Skeletal muscle tissue (tissue), 3 donors: ENCODE measurements at regions not wholly inside any gene's neighbourhood (a gene's known extent, or its start where the extent isn't known, plus 50 kb on each side); places are given as distances from the start of the nearest gene placed in this dataset.

Source experiments
- H3K27ac ChIP-seq: one replicate; pipeline ENCODE4 v1.7.0; 2013; ENCODE audit warnings: mild to moderate bottlenecking, low read depth, low read length, inconsistent platforms
- H3K27me3 ChIP-seq, 3 donors: one replicate each; pipeline ENCODE4 v1.7.0; 2013; ENCODE audit warnings: low read length in 3 of 3; ENCODE audit not compliant: control insufficient read depth in 3 of 3, insufficient read depth in 3 of 3
- H3K36me3 ChIP-seq, 3 donors: one replicate each; pipeline ENCODE4 v1.7.0; 2013; ENCODE audit warnings: low read length in 3 of 3; ENCODE audit not compliant: control insufficient read depth in 3 of 3, insufficient read depth in 3 of 3
- H3K4me1 ChIP-seq, 3 donors: one replicate each; pipeline ENCODE4 v1.7.0; 2013; ENCODE audit warnings: low read length in 3 of 3, mild to moderate bottlenecking in 3 of 3; ENCODE audit not compliant: control insufficient read depth in 3 of 3, insufficient read depth in 3 of 3
- H3K4me3 ChIP-seq, 3 donors: one replicate each; pipeline ENCODE4 v1.7.0; 2013; ENCODE audit warnings: low read length in 3 of 3
- H3K9ac ChIP-seq, 3 donors: one replicate each; pipeline ENCODE4 v1.7.0; 2013; ENCODE audit warnings: low read length in 3 of 3, mild to moderate bottlenecking in 3 of 3, moderate library complexity in 2 of 3, low read depth in 1 of 3
- H3K9me3 ChIP-seq, 3 donors: one replicate each; pipeline ENCODE4 v1.7.0; 2013; ENCODE audit warnings: low read length in 3 of 3; ENCODE audit not compliant: control insufficient read depth in 3 of 3
- donor health status: Osteomylitis.

- no peak overlapping the region for H3K27ac ChIP-seq
- no peak overlapping the region for H3K9ac ChIP-seq
- H3K27me3 ChIP-seq: no peaks in the 10 kb centered on the region
- no peak overlapping the region for H3K4me3 ChIP-seq
- no peaks in the 10 kb centered on the region for H3K4me1 ChIP-seq
- no peaks in the 10 kb centered on the region for H3K36me3 ChIP-seq
- no peaks in the 10 kb centered on the region for H3K9me3 ChIP-seq
Measured at GRCh38 chr13:107753748-107754147, 461.6 kb downstream of the LIG4 start.

- Histone ChIP-seq H3K27me3 (no peaks in the 10 kb centered on the region), H3K9me3 (no peaks in the 10 kb centered on the region), H3K4me1 (no peaks in the 10 kb centered on the region), H3K4me3 (no peak overlapping the region), H3K9ac (no peak overlapping the region), H3K27ac (no peak overlapping the region), H3K36me3 (no peaks in the 10 kb centered on the region)
Measured at GRCh38 chr13:107753291-107753690, 462.0 kb downstream of the LIG4 start.

GRCh38 chr13:107743983-107744382 is 471.4 kb downstream of the LIG4 start:
- no peaks in the 10 kb centered on the region for H3K36me3 ChIP-seq
- H3K27ac ChIP-seq: no peak overlapping the region
- no peaks in the 10 kb centered on the region for H3K27me3 ChIP-seq
- H3K9ac ChIP-seq: no peak overlapping the region
- H3K9me3 ChIP-seq: no peaks in the 10 kb centered on the region
- H3K4me1 ChIP-seq: no peaks in the 10 kb centered on the region
- no peak overlapping the region for H3K4me3 ChIP-seq

GRCh38 chr13:107743526-107743925 is 471.8 kb downstream of the LIG4 start:
- H3K36me3 ChIP-seq: no peaks in the 10 kb centered on the region
- no peak overlapping the region for H3K4me3 ChIP-seq
- no peak overlapping the region for H3K27ac ChIP-seq
- H3K9ac ChIP-seq: no peak overlapping the region
- no peaks in the 10 kb centered on the region for H3K9me3 ChIP-seq
- no peaks in the 10 kb centered on the region for H3K27me3 ChIP-seq
- H3K4me1 ChIP-seq: no peaks in the 10 kb centered on the region

GRCh38 chr13:107743100-107743499 is 472.2 kb downstream of the LIG4 start:
- no peaks in the 10 kb centered on the region for H3K4me1 ChIP-seq
- H3K9me3 ChIP-seq: no peaks in the 10 kb centered on the region
- no peak overlapping the region for H3K27ac ChIP-seq
- no peak overlapping the region for H3K4me3 ChIP-seq
- H3K9ac ChIP-seq: no peak overlapping the region
- no peaks in the 10 kb centered on the region for H3K36me3 ChIP-seq
- H3K27me3 ChIP-seq: no peaks in the 10 kb centered on the region

GRCh38 chr13:107742544-107742943 is 472.8 kb downstream of the LIG4 start:
- Histone ChIP-seq H3K4me1 (no peaks in the 10 kb centered on the region), H3K27ac (no peak overlapping the region), H3K4me3 (no peak overlapping the region), H3K9ac (no peak overlapping the region), H3K9me3 (no peaks in the 10 kb centered on the region), H3K27me3 (no peaks in the 10 kb centered on the region), H3K36me3 (no peaks in the 10 kb centered on the region)

- Histone ChIP-seq H3K9ac (no peak overlapping the region), H3K4me3 (no peak overlapping the region), H3K27me3 (no peaks in the 10 kb centered on the region), H3K4me1 (no peaks in the 10 kb centered on the region), H3K9me3 (no peaks in the 10 kb centered on the region), H3K27ac (no peak overlapping the region), H3K36me3 (no peaks in the 10 kb centered on the region)
Measured at GRCh38 chr13:107738004-107738403, 477.3 kb downstream of the LIG4 start.

- Histone ChIP-seq H3K4me1 (no peaks in the 10 kb centered on the region), H3K27ac (no peak overlapping the region), H3K4me3 (no peak overlapping the region), H3K9ac (no peak overlapping the region), H3K9me3 (no peaks in the 10 kb centered on the region), H3K36me3 (no peaks in the 10 kb centered on the region), H3K27me3 (no peaks in the 10 kb centered on the region)
Measured at GRCh38 chr13:107736731-107737130, 478.6 kb downstream of the LIG4 start.

GRCh38 chr13:107736170-107736569 is 479.2 kb downstream of the LIG4 start:
- H3K36me3 ChIP-seq: no peaks in the 10 kb centered on the region
- H3K27me3 ChIP-seq: no peaks in the 10 kb centered on the region
- H3K4me3 ChIP-seq: no peak overlapping the region
- no peaks in the 10 kb centered on the region for H3K9me3 ChIP-seq
- H3K4me1 ChIP-seq: no peaks in the 10 kb centered on the region
- H3K9ac ChIP-seq: no peak overlapping the region
- no peak overlapping the region for H3K27ac ChIP-seq

- H3K4me1 ChIP-seq: no peaks in the 10 kb centered on the region
- H3K4me3 ChIP-seq: no peak overlapping the region
- H3K27me3 ChIP-seq: no peaks in the 10 kb centered on the region
- H3K27ac ChIP-seq: no peak overlapping the region
- H3K36me3 ChIP-seq: no peaks in the 10 kb centered on the region
- H3K9ac ChIP-seq: no peak overlapping the region
- H3K9me3 ChIP-seq: no peaks in the 10 kb centered on the region
Measured at GRCh38 chr13:107734891-107735625, 480.3 kb downstream of the LIG4 start.
